GM18505 (cell line): ENCODE measurements at regions not wholly inside any gene's neighbourhood (a gene's known extent, or its start where the extent isn't known, plus 50 kb on each side); places are given as distances from the start of the nearest gene placed in this dataset.
"Not testable (repeated sequence)": the region's sequence is repeated elsewhere in the genome, so short reads cannot be mapped to it uniquely, and the experiment has no call there.

Experiments
- ATAC-seq: cut with Tn5 transposase; IDR thresholded peaks from one replicate; pipeline ENCODE4 v1.9.1; 2021; ENCODE audit not compliant: unreplicated experiment
- POLR2A ChIP-seq: IDR thresholded peaks from 4 replicates; pipeline ENCODE4 v1.6.1; 2011; ENCODE audit warnings: borderline replicate concordance; ENCODE audit not compliant: insufficient read depth, insufficient read length; ENCODE audit errors: extremely low read depth

DNA sequence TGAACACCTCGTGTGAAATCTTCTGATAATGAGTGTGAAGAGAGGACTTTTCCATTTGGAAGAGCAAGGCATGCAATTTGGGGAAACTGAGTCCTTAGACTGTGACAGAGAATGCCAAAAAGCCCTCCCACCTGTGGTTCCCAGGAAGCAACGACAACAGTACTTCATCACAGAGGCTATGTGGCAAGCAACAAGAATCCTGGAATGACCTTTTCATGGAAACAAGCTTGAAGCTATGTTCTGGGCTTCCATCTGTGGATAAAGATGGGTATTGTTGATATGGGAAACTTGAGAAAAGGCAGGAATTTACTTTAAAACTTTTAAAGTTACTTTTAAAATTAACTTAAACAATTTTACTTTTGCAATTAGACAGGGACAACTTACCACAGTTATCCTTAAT, 131.2 kb upstream of the ANKH start:
- no peak for TF ChIP-seq POLR2A
- ATAC-seq, result no peak

DNA sequence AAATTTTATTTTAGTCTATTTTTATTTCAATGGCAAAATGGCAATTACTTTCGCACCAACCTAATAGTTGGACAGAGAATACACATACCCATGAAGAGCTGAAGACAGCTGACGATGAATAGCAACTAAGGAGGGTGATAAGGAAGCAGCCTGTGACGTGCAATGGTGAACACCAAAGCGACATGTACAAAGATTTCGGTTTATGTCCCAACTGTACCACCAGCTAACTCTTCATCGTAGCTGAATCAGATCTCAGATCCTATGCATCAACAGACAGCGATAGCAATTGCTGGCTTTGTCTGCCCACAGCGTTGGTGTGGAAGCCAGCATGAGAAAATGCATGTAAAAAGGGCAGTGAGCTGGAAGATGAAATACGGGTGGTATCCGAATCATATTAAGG, 130.6 kb upstream of the ANKH start:
- no peak for ATAC-seq
- no peak for TF ChIP-seq POLR2A

DNA sequence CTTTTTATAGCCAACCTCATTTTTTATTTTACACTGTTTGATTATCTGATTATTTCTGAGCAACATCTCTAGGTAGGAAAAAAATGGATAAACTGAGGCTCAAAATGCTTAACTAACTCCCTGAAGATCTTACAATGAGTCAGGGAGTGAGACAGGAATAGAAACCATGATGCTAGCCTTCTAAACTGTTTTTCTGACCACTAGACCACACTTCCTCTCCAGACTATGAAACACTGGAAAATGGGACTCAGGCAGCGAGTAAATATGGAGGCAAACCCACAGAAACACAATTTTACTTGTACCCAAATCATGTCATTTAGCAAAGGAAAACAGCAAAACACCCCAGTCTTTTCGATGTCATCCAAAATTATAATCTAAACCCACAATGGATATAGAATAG, 129.9 kb upstream of the ANKH start:
- no peak for ATAC-seq
- TF ChIP-seq POLR2A, result no peak

DNA sequence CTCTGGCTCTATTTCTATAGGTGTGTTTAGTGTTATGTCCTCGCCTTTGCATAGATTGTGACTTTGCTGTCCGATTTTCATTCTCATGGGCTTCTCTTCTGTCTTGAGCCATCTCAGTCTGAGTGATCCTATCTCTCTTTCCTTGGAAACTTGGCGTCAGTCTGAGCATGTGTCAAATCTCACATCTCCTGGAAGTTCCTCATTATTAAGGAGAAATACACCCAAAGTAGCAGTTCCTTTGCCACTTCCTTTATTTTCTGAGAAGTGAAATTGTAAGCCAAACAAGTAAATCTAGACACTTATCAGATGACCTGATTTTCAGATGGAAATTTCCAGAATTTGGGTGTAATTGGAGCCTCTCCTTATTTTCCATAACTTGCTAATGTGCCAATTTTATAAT, 126.9 kb upstream of the ANKH start:
- no peak for ATAC-seq
- no peak for TF ChIP-seq POLR2A

DNA sequence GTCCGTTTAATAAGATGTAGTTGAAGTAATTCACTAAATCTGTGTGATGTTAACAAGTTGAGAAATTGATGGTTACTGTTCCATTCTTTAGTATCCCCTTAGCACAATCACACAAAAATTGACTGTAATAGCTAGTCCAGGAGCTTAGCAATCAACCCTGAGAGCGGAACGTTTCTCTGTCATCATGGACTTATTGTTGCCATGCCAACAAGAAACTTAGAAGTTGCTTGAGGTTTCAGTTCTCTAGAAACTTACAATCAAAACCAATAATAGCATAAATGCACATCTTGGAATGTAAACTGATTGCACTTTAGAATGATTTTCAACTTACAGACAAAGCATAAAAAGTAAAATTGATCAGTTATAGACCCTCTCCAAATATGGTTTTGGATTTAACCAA, 125.4 kb upstream of the ANKH start:
- peak; percentile 83 for ATAC-seq
- TF ChIP-seq POLR2A, result no peak

- ATAC-seq, result no peak
- no peak for TF ChIP-seq POLR2A
These were observed 123.7 kb upstream of the ANKH start for GRCh38 chr5:14995229-14995628.

- not testable (repeated sequence) for ATAC-seq
These were observed 122.0 kb upstream of the ANKH start for GRCh38 chr5:14993459-14994133.

- peak; percentile 78 for ATAC-seq
These were observed 121.3 kb upstream of the ANKH start for GRCh38 chr5:14992751-14993458.

- TF ChIP-seq POLR2A, result no peak
- ATAC-seq, result no peak
These were observed 116.6 kb upstream of the ANKH start for GRCh38 chr5:14988223-14988622.

- no peak for ATAC-seq
- TF ChIP-seq POLR2A, result no peak
These were observed 114.8 kb upstream of the ANKH start for GRCh38 chr5:14986413-14986812.

GRCh38 chr5:14983666-14984441, 112.3 kb upstream of the ANKH start:
- no peak for ATAC-seq
- no peak for TF ChIP-seq POLR2A

- no peak for ATAC-seq
- no peak for TF ChIP-seq POLR2A
These were observed 109.1 kb upstream of the ANKH start for GRCh38 chr5:14980698-14981097.

DNA sequence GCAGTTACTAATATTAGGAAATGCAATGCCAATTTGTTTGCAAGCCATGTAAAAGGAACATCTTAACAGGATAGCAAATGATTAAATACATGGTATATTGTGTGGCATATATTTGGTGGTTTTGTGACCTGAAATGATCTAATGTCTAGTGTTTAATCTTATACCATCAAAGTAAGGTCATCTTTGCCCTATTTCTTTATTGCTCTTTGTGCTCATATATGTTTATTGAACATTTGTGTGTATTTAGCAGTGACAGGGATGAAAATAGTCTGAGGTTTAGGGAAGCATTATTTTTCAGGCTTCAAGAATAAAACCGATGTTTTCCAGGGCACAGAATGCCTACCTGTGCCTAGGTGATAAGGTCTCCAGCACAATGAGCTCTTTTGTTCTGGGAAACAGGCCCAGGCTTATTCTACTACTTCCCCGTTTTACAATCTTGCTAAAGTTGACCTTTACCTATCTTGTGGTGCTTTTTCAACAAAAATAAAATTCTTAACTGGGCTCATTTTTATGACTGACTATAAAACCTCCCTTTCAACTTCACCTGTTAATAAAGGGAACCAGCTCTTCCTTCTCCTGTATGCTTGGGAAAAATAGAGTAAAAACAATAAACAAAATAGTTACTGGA, 105.6 kb upstream of the ANKH start:
- no peak for ATAC-seq
- TF ChIP-seq POLR2A, result no peak

DNA sequence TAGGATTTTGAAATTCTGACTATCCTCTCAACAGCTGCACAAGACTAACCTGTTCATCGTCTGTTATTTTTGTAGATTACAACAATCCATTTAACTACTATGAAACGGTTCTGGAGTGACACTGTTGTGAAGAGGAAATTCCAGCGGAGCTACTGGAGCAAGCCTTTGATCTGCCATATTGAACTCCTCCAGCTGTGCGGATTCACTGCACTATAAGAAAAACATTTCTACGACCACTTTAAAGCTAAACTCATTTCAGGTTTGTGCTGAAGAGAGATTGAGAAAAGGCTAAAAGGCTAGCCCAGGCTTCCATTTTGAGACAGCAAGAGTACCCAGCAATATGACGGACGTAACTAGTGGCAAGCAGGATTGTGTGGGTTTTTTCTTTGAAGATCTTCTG, 104.9 kb upstream of the ANKH start:
- ATAC-seq, result no peak
- TF ChIP-seq POLR2A, result no peak

DNA sequence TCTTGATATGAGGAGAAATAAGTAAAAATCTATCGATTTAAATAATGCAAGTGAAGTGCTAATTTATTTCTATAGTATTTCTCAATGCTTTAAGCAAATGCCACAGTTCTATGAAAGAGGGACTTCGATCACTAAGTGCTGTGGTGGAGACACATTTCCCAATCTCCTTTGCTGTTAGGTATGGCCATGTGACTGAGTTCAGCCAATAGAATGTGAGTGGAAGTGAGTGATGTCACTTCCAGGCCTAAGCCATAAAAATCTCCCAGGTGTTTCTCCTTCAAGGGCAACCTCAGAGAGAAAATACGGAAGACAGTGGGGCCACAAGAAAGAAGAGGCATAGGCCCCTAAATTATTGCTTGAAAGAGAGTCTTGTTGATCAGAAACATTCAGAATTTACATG, 100.3 kb upstream of the ANKH start:
- TF ChIP-seq POLR2A, result no peak
- no peak for ATAC-seq
